Stimulated activated CD8-positive, alpha-beta memory T cell treated with anti-CD3 and anti-CD28 coated beads, Interleukin-4, amount 100 ng/mL, for 1 hour (primary cell): ENCODE measurements at regions not wholly inside any gene's neighbourhood (a gene's known extent, or its start where the extent isn't known, plus 50 kb on each side); places are given as distances from the start of the nearest gene placed in this dataset.

ENCODE experiments used
- DNase-seq, 2 donors: peaks; one replicate each; pipeline ENCODE4 v3.0.0-alpha.2; 2020; ENCODE audit warnings: low read depth in 2 of 2, low spot score in 1 of 2

- no peak for DNase-seq
Measured at GRCh38 chr2:180742801-180743200, 237.6 kb upstream of the UBE2E3 start.

- DNase-seq: no peak
Measured at GRCh38 chr2:180739070-180739469, 241.3 kb upstream of the UBE2E3 start.

DNA sequence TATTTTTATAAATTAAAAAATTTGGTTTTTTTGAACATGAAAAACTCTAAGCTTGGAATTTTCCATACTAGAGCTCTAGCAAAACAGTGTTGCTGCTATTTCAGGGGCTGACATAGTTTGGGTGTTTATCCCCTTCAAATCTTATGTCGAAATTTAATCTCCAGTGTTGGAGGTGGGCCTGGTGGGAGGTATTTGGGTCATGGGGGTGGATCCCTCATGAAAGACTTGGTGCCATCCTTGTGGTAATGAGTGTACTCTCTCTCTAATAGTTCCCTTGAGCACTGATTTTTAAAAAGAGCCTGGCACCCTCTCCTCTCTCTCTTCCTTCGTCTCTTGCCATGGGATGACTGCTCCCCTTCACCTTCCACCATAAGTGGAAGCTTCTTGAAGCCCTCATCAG lies 244.6 kb upstream of the UBE2E3 start:
- DNase-seq: no peak

DNA sequence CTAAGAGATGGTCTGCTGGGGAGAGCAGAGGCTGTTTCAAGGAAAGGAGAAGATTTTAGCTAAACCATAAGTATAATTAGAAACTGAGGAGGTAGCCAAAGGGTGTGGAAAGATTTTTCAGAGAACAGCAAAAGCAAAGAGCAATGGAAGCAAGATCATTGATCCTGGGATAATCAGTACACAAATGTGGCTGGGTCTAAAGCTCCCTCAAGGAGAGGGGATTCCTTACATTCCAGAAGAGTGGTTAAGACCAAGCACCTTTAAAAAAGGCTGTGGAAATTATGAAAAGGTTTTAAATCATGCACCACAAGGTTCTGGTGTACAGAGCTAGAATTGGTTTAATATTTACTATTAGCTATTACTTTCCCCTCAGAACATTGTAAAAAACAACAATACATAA lies 246.0 kb upstream of the UBE2E3 start:
- no peak for DNase-seq

DNA sequence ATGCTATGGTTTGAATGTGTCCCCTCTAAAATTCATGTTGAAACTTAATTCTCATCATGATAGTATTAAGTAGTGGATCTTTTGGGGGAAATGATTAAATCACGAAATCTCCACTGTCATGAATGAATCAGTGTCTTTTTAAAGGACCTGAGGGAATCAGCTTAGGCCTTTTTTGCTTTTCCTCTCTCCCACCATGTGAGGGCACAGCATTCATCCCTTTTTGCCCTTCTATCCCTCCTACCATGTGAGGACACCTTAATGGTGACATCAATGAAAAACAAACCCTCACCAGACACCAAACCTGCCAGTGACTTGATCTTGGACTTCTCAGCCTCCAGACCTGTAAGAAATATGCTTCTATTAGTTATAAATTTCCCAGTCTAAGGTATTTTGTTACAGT lies 247.1 kb upstream of the UBE2E3 start:
- no peak for DNase-seq

DNA sequence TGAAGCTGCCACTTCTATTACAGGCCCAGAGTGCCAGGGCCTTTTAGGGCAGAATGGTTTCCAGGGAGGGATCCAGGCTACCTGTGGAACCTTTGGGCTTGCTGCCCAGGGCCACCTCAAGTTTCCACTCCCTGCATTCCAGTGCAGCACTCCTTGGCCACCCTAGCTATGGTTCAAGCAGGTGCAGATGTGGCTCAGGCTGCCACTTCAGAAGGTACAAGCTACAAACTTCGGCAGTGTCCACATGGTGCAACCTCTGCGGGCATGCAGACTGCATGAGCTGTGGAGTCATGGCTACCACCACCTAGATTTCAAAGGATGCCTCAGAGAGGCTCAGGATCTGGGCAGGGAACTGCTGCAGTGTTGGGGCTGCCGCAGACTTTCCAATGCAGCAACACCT lies 248.1 kb upstream of the UBE2E3 start:
- DNase-seq: no peak

DNA sequence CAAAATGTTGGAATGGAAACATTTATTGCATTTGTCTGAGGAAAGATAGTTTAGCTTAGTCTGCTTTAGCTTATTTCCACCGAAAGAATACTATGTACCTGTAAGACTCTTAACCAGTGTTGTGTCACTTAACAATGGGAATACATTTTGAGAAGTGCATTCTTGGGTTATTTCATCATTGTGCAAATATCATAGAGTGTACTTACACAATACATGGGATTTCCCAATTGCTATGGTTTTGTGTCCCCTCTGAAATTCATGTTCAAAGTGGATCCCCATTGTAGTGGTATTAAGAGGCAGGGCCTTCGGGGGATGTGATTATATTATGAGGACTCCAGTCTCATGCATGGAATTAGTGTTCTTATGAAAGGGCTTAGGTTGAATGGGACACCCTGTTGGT lies 249.4 kb upstream of the UBE2E3 start:
- no peak for DNase-seq

DNA sequence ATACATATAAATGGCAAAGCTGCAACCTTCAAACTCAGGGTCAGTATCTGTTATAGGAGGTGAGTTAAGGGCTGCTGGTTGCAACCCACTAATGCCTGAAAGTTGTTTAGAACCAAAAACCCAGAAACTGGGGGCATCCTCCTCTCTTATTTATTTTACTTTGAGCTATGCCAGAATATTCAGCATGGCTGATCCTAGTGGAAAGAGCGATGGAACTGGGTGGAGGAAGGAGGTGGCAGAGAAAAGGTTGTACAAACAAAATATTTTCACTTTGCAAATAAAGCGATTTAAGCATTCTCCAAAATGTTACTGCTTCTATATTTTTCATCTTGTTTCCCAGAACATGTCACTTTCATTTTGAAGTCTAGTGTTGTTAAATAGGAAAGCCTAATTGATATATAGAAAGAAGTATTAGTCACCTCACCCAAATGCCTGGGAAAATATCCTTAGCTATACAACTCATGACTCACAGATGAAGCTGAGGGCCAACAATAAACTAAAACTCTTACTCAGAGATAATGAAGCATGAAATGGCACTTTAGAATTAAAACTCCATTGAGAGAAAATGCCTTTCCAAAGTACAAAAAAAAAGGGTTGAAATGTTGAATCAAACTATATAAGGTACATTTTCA lies 251.4 kb upstream of the UBE2E3 start:
- DNase-seq: no peak

- no peak for DNase-seq
Measured at GRCh38 chr2:180723712-180724111, 256.7 kb upstream of the UBE2E3 start.

DNA sequence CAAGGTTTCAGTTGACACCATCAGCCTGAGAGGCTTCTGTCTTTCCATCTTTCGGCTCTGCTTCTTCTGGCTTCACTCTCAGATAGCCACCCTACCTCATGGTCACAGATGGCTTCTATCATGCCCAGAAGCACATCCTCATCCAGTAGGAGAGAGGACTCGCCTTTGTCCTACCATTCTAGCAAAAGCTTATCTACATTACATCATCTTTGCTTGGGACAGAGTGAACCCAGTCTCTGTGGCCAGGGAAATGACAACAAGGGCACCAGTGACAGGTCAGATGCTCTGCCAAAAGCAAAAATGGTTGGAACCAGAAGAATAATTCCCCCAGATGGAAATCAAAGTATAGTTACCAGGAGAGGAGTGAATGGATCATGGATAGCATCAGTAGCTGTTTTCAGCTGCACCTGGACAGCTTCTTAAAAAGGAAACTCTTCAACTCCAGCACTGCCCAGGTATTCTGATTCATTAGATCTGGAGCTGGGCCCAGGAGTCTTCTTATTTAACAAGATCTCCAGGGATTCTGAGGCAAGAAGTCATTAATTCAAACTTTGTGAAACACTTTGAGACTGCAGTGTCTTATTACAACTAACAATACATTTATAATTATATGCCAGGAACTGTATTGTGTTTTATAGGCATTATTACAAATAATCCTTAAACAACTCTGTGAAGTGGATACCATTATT lies 257.7 kb upstream of the UBE2E3 start:
- DNase-seq: no peak

- no peak for DNase-seq
Measured at GRCh38 chr2:180720829-180721228, 259.6 kb upstream of the UBE2E3 start.

DNA sequence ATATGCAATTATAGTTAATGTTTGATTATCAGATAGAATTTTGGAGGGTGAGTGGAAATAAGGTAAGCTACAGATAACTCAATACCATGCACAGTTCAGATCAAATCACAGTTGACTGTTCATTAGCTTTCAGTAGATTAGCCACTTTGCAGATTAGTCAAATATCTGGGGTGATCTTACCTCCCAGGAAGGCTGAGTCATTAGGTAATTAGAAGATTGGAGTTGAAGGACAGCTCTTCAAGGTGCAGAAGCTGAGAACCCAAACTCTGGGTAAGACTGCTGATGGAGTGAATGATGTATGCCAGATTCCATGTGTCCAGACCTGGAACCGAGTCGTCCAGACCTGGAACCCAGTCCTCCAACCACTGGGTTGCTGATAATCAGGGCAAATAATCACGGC lies 262.8 kb upstream of the UBE2E3 start:
- no peak for DNase-seq

GRCh38 chr2:180716186-180717180 lies 263.9 kb upstream of the UBE2E3 start:
- DNase-seq: no peak

DNA sequence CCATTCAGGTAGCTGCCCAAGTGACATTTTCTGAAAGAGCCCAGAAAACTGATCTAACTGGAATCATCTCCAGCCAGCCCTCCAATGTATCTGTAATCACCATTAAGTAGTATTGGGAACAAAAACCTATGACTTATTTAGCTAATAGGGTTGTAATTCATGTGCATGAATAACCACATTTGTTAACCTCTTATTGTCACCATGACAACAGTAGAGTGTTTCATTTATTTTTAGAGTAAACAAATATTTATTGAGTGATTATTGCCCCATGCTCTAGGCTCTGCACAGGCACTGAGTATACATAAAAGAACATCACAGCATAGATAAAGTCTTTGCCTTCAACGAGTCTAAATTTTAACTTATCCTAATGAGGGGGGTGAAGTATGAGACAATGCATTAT lies 265.4 kb upstream of the UBE2E3 start:
- no peak for DNase-seq

GRCh38 chr2:180709392-180710145 lies 270.8 kb upstream of the UBE2E3 start:
- DNase-seq: no peak

- no peak for DNase-seq
Measured at GRCh38 chr2:180707884-180708205, 272.6 kb upstream of the UBE2E3 start.

GRCh38 chr2:180707175-180707883 lies 273.1 kb upstream of the UBE2E3 start:
- DNase-seq: no peak

DNA sequence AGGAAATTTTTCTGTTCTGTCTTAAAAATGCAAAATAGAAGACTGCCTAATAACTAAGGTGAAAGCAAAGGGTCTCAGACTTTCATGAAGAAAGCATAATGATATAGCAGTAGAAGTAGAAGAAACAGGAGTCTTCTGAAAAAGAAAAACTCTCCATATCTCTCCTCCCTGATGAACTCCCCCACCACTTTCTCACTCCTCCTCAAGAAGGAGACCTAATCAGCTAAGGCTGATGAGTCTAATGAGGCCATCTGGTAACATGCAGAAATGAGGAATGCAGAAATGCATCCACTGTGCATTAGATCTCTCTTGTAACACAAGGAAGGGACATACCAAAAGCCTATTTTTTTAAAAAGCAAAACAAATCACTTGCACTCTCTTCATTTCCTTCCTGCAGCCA lies 273.7 kb upstream of the UBE2E3 start:
- DNase-seq: no peak

GRCh38 chr2:180705551-180705950 lies 274.9 kb upstream of the UBE2E3 start:
- DNase-seq: no peak

- DNase-seq: no peak
Measured at GRCh38 chr2:180705122-180705521, 275.3 kb upstream of the UBE2E3 start.
